Right lobe of liver (tissue), 6 donors: ENCODE measurements at regions not wholly inside any gene's neighbourhood (a gene's known extent, or its start where the extent isn't known, plus 50 kb on each side); places are given as distances from the start of the nearest gene placed in this dataset.
A peak's percentile ranks its signal among the peaks of the same experiment; 100 is the strongest.

ENCODE experiments used
- ATAC-seq, 4 donors: fragments of 200-7000 bp; cut with Tn5 transposase; one replicate each; pipeline ENCODE4 v1.9.1; 2020; ENCODE audit warnings: mild to moderate bottlenecking in 4 of 4, moderate library complexity in 4 of 4
- DNase-seq, 3 donors: peaks; one replicate each; pipeline ENCODE4 v3.0.0-alpha.2; 2020
- H3K27ac ChIP-seq, 3 donors: fragments of 200-600 bp; one replicate each; pipeline ENCODE4 v1.8.0; 2022
- H3K27me3 ChIP-seq, 2 donors: fragments of 200-600 bp; one replicate each; pipeline ENCODE4 v1.8.0; 2022
- H3K36me3 ChIP-seq, 4 donors: fragments of 200-600 bp; sonication (generic) in 1 of 4; one replicate each; pipeline versions ENCODE4 v1.5.1 to v1.8.0; 2017 to 2022; ENCODE audit warnings: control low read depth in 1 of 4
- H3K4me1 ChIP-seq, 4 donors: fragments of 200-600 bp; sonication (generic) in 1 of 4; one replicate each; pipeline versions ENCODE4 v1.5.1 to v1.8.0; 2017 to 2022; ENCODE audit warnings: control low read depth in 1 of 4
- H3K4me3 ChIP-seq, 3 donors: fragments of 200-600 bp; one replicate each; pipeline ENCODE4 v1.8.0; 2022
- H3K9me3 ChIP-seq, 4 donors: fragments of 200-600 bp; sonication (generic) in 1 of 4; one replicate each; pipeline versions ENCODE4 v1.5.1 to v1.8.0; 2017 to 2022; ENCODE audit warnings: control low read depth in 1 of 4
- POLR2A ChIP-seq: fragments of 450-650 bp; IDR thresholded peaks from one replicate; pipeline ENCODE4 v1.6.1; 2017; ENCODE audit warnings: antibody characterized with exemption, mild to moderate bottlenecking
- WGBS: methylation state at CpG from one replicate; pipeline ENCODE4 v1.1.6; 2018; ENCODE audit warnings: low coverage, low lambda C conversion rate; ENCODE audit not compliant: insufficient coverage; ENCODE audit errors: missing lambda C conversion rate; 5-methylcytosine and 5-hydroxymethylcytosine counted together
- intact Hi-C, 2 donors: fragments of 100-400 bp; cut with DNase I; formaldehyde crosslinking; loops; one replicate each; pipeline versions ENCODE4 v1.11.2 to v1.14.1; 2022
- TF ChIP-seq, protein P1 (sequence below), 4 donors: fragments of 200-600 bp in 3 of 4; fragments of 450-650 bp in 1 of 4; IDR thresholded peaks; one replicate each; pipeline versions ENCODE4 v1.5.1 to v1.8.0; 2016 to 2022; ENCODE audit warnings: antibody characterized with exemption in 4 of 4, mild to moderate bottlenecking in 2 of 4
- donor health status: DM: no; HTN: yes; CAD: no.
- donor health status: DM: no; HTN: no; CAD: no.
- donor health status: DM: no; HTN: no; CAD: no.
- donor health status: DM: no; HTN: yes; CAD: no.
- donor health status: DM: no; HTN: yes; CAD: no.

DNA sequence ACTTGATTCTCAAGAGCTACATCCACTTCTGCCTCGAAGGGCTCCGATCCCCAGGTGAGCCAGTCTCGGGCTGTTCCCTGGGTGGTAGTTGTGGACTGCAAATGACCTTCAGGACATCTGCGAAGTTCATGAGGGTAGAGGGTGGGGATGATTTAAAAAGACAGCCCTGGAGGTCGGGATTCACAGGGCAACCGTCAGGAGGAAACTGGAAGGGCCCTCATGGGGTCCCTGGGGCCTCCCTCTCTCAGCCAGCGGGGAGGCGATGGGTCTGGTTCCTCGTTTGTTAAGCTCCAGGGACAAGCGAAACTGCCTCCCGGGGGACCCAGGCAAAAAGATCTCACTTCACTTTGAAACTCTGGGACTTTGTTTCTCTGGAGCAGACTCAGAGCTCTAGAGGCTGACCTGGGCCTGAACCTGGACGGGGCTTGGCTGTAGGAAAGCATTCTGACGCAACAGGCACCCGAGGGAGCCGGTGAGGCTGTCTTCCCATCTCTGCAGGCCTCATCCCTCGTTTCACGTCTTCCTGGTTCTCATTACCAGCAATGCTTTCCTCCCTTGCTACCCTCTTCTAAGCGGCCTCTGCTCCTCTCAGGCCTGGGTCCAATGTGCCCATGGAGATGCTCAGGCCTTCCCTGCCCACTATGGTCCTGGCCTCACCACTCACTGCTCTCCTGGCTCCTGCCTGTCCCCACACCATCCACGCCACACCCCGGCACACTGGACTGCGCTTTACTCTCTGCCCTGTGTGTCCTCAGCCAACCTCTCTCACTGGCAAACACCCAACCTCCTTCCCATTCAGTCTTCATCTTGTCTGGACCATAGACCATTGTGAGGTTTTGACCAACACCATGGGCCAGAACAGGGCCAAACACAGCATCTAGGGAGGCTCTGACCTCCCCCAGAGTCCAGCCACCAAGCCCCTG, 214.2 kb upstream of the TNRC6C start:
- H3K27ac ChIP-seq = no peak overlapping the region
- TF ChIP-seq, protein P1, sequence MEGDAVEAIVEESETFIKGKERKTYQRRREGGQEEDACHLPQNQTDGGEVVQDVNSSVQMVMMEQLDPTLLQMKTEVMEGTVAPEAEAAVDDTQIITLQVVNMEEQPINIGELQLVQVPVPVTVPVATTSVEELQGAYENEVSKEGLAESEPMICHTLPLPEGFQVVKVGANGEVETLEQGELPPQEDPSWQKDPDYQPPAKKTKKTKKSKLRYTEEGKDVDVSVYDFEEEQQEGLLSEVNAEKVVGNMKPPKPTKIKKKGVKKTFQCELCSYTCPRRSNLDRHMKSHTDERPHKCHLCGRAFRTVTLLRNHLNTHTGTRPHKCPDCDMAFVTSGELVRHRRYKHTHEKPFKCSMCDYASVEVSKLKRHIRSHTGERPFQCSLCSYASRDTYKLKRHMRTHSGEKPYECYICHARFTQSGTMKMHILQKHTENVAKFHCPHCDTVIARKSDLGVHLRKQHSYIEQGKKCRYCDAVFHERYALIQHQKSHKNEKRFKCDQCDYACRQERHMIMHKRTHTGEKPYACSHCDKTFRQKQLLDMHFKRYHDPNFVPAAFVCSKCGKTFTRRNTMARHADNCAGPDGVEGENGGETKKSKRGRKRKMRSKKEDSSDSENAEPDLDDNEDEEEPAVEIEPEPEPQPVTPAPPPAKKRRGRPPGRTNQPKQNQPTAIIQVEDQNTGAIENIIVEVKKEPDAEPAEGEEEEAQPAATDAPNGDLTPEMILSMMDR (IDR thresholded peaks at IDR 0.05) = no peak
- TF ChIP-seq POLR2A = no peak
- no peaks in the 10 kb centered on the region for H3K4me1 ChIP-seq
- DNase-seq = peak in 1 of 3 donors; percentile 41
- H3K9me3 ChIP-seq = no peaks in the 10 kb centered on the region
- H3K4me3 ChIP-seq = no peak overlapping the region
- H3K27me3 ChIP-seq = no peaks in the 10 kb centered on the region
- 53% methylated on average over 13 of the region's 21 CpGs for WGBS
- no peaks in the 10 kb centered on the region for H3K36me3 ChIP-seq
- ATAC-seq = peak in 1 of 4 donors; percentile 23
- intact Hi-C loops = no loop called here

DNA sequence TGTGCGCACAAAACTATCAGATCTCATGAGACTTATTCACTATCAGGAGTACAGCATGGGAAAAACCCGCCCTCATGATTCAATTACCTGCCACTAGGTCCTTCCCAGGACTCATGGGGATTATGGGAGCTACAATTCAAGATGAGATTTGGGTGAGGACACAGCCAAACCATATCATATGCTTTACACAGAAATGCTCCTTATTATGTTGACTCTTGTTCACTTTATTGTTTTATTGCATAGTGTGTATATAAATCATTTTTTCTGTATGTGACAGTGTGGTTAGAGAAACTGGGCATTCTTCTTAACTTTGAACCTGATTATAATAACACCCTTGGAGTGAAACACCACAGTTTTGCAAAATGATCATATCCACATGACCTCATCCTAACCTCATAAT, 212.8 kb upstream of the TNRC6C start:
- 85% methylated on average over 2 of the region's 2 CpGs for WGBS
- no peaks in the 10 kb centered on the region for H3K27me3 ChIP-seq
- H3K36me3 ChIP-seq = no peaks in the 10 kb centered on the region
- intact Hi-C loops = no loop called here
- no peak overlapping the region for H3K4me3 ChIP-seq
- TF ChIP-seq, protein P1 (IDR thresholded peaks at IDR 0.05) = no peak
- no peak for TF ChIP-seq POLR2A
- H3K27ac ChIP-seq = no peak overlapping the region
- H3K4me1 ChIP-seq = no peaks in the 10 kb centered on the region
- no peak for DNase-seq
- H3K9me3 ChIP-seq = no peaks in the 10 kb centered on the region
- no peak for ATAC-seq

DNA sequence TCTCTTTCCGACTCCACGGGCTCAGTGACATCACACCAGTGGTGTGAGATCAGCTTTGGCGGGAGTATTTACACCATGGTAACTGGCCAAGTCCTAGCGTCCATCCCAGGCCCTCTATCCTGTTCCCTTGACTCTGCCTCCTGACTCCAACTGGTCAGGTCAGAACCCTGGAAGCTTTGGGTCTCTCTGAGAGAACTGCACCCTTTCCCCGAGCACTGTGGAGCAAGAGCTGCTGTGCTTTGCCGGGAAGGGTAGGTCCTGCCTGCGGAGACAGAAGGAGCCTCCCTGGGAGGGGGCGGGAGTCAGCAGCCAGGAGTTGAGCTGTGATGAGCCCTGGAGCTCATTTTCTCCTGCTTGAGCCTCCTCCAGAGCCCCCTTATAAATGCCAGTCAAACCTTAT, 212.1 kb upstream of the TNRC6C start:
- Histone ChIP-seq H3K4me1 (no peaks in the 10 kb centered on the region), H3K9me3 (no peaks in the 10 kb centered on the region), H3K27ac (no peak overlapping the region), H3K36me3 (no peaks in the 10 kb centered on the region), H3K27me3 (no peaks in the 10 kb centered on the region), H3K4me3 (no peak overlapping the region)
- 54% methylated on average over 2 of the region's 8 CpGs for WGBS
- ATAC-seq (no peak), DNase-seq (peak in 1 of 3 donors; percentile 23)
- intact Hi-C loops = no loop called here
- TF ChIP-seq, protein P1 (IDR thresholded peaks at IDR 0.05) = no peak
- TF ChIP-seq POLR2A = no peak

DNA sequence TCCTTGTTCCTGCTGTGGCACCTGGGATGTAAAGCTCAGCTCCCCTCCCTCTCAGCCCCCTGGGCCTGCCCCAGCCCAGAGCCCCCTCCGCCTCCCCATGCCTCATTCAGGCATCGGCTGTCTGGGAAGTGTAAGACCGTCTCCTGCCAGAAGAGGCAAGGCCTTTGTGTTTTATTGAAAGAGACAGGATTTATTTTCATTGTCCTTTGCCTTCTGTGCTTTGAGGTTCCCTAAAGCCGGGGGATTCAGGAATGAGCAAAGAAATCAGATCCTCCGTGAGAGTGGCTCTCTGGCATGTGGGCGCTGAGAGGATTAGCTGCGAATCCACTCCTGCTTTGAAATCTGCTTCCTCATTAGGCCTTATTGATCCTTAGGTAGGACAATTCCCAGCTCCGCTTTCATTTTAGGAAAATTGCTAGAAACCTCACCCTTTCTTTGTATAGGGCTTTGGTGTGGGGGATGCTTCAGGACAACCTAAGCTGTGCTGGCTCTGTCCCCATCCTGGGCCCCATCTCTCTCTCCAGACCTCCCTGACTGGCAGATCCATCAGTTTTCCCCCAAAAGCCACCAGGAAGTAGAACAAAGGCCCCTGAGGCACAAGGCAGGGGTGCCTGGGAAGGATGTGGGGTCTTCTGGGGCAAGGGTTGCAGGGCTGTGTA, 211.5 kb upstream of the TNRC6C start:
- Histone ChIP-seq H3K9me3 (no peaks in the 10 kb centered on the region), H3K36me3 (no peaks in the 10 kb centered on the region), H3K27ac (no peak overlapping the region), H3K4me3 (no peak overlapping the region), H3K27me3 (no peaks in the 10 kb centered on the region), H3K4me1 (no peaks in the 10 kb centered on the region)
- 56% methylated on average over 6 of the region's 8 CpGs for WGBS
- peak in 1 of 3 donors; percentile 32 for DNase-seq
- TF ChIP-seq, protein P1 (IDR thresholded peaks at IDR 0.05) = no peak
- TF ChIP-seq POLR2A = no peak
- ATAC-seq = no peak
- intact Hi-C loops = no loop called here
